ENCODE measurements at regions not wholly inside any gene's neighbourhood (a gene's known extent, or its start where the extent isn't known, plus 50 kb on each side); places are given as distances from the start of the nearest gene placed in this dataset.

- Histone ChIP-seq H3K4me1 (ENCODE audit: control insufficient read depth, extremely low read depth, insufficient read depth, low read length) (no peaks in the 10 kb centered on the region), H3K27me3 (ENCODE audit: control insufficient read depth in 2 of 2, insufficient read depth in 2 of 2, low read length in 2 of 2) (no peaks in the 10 kb centered on the region), H2AFZ (ENCODE audit: low read depth, low read length) (no peak overlapping the region), H3K36me3 (ENCODE audit: control insufficient read depth in 2 of 2, extremely low read depth in 1 of 2, insufficient read depth in 2 of 2, low read length in 2 of 2) (no peaks in the 10 kb centered on the region), H3K27ac (ENCODE audit: insufficient read depth, low read depth, low read length) (no peak overlapping the region), H3K9me3 (replicated peaks; ENCODE audit: control insufficient read depth, insufficient read depth, low read length) (no peaks in the 10 kb centered on the region), H3K79me2 (ENCODE audit: control insufficient read depth, insufficient read depth, low read length) (no peaks in the 10 kb centered on the region), H3K4me3 (replicated peaks in 1 of 3; ENCODE audit: insufficient read depth in 1 of 3, low read depth in 1 of 3, low read length in 3 of 3) (no peak overlapping the region), H4K20me1 (replicated peaks; ENCODE audit: control insufficient read depth, extremely low read depth, insufficient read depth, low read length) (no peaks in the 10 kb centered on the region), H3K9ac (replicated peaks; ENCODE audit: extremely low read depth, insufficient read depth, low read length) (no peak overlapping the region), H3K9me1 (replicated peaks; ENCODE audit: control insufficient read depth, extremely low read depth, insufficient read depth, low read length) (no peaks in the 10 kb centered on the region), H3K4me2 (ENCODE audit: insufficient read depth, low read length) (no peak overlapping the region)
- ChIA-PET POLR2A (no interaction called here), CTCF (no interaction called here)
- DNase-seq (ENCODE audit: low read depth, low spot score) (no peak), FAIRE-seq (no peak)
- intact Hi-C loops (cut with micrococcal nuclease) (no loop called here), dilution Hi-C loops (cut with MboI; ENCODE audit: extremely low pct_ligation_motif_present, low sequenced_read_pairs) (no loop called here)
- TF ChIP-seq GATA2 (IDR thresholded peaks at IDR 0.05; ENCODE audit: insufficient read depth, insufficient read length, low read depth, low read length) = no peak
- TF ChIP-seq POLR2AphosphoS5 (IDR thresholded peaks at IDR 0.05; ENCODE audit: insufficient read depth, low read depth, low read length) = no peak
- TF ChIP-seq FOS (IDR thresholded peaks at IDR 0.05; ENCODE audit: borderline replicate concordance, insufficient read depth, low read length) = no peak
- TF ChIP-seq MAX (IDR thresholded peaks at IDR 0.05; ENCODE audit: insufficient read depth, insufficient read length) = no peak
- TF ChIP-seq MYC (IDR thresholded peaks at IDR 0.05; ENCODE audit: low read depth, low read length) = no peak
- no peak for TF ChIP-seq CTCF (IDR thresholded peaks at IDR 0.05; ENCODE audit: extremely low read depth in 1 of 2, insufficient read depth in 1 of 2, low read depth in 1 of 2, low read length in 2 of 2)
- TF ChIP-seq POLR2A (IDR thresholded peaks at IDR 0.05; ENCODE audit: low read depth, low read length) = no peak
- TF ChIP-seq EZH2 (IDR thresholded peaks at IDR 0.05; ENCODE audit: borderline replicate concordance, low read depth, low read length, severe bottlenecking) = no peak
- TF ChIP-seq JUN (IDR thresholded peaks at IDR 0.05; ENCODE audit: borderline replicate concordance, insufficient read depth, insufficient read length, low read depth) = no peak
- no TSS peak for BruUV-seq (replicated peaks)
These were observed 462.1 kb upstream of the GNPDA2 start for GRCh38 chr4:45188501-45188900.

Measured in endothelial cell of umbilical vein (primary cell).